Raji (cell line): ENCODE measurements at regions not wholly inside any gene's neighbourhood (a gene's known extent, or its start where the extent isn't known, plus 50 kb on each side); places are given as distances from the start of the nearest gene placed in this dataset.

Experiments used
- POLR2A ChIP-seq: IDR thresholded peaks from 2 replicates; pipeline ENCODE4 v1.6.1; 2011; ENCODE audit warnings: low read depth, low read length, control low read depth; ENCODE audit not compliant: insufficient read depth

GRCh38 chr2:6789559-6790138 is 76.1 kb downstream of the CMPK2 start:
- TF ChIP-seq POLR2A: no peak

- TF ChIP-seq POLR2A: no peak
Observed at GRCh38 chr2:6791682-6792081, 74.0 kb downstream of the CMPK2 start.

GRCh38 chr2:6792883-6793282 is 72.8 kb downstream of the CMPK2 start:
- no peak for TF ChIP-seq POLR2A

- TF ChIP-seq POLR2A: no peak
Observed at GRCh38 chr2:6793371-6793770, 72.3 kb downstream of the CMPK2 start.

GRCh38 chr2:6793913-6794312 is 71.8 kb downstream of the CMPK2 start:
- TF ChIP-seq POLR2A: no peak

- TF ChIP-seq POLR2A: no peak
Observed at GRCh38 chr2:6794448-6794847, 71.3 kb downstream of the CMPK2 start.
